Amniotic stem cell (primary cell): ENCODE measurements at regions not wholly inside any gene's neighbourhood (a gene's known extent, or its start where the extent isn't known, plus 50 kb on each side); places are given as distances from the start of the nearest gene placed in this dataset.
A peak's percentile ranks its signal among the peaks of the same experiment; 100 is the strongest.

Experiments
- DNase-seq: peaks from one replicate; lab custom pipeline; 2025; lab: John Stamatoyannopoulos, UW

- DNase-seq = no peak
Measured at GRCh38 chr13:34320084-34320483, 502.1 kb downstream of the RFC3 start.

GRCh38 chr13:34322014-34322742, 504.2 kb downstream of the RFC3 start:
- DNase-seq = no peak

GRCh38 chr13:34322743-34323074, 504.8 kb downstream of the RFC3 start:
- DNase-seq = no peak

- no peak for DNase-seq
Measured at GRCh38 chr13:34335014-34336007, 517.4 kb downstream of the RFC3 start.

- DNase-seq = no peak
Measured at GRCh38 chr13:34338102-34338501, 520.2 kb downstream of the RFC3 start.

GRCh38 chr13:34340534-34340933, 522.6 kb downstream of the RFC3 start:
- no peak for DNase-seq

GRCh38 chr13:34343413-34343940, 525.5 kb downstream of the RFC3 start:
- no peak for DNase-seq

GRCh38 chr13:34344816-34345215, 526.9 kb downstream of the RFC3 start:
- DNase-seq = no peak

- DNase-seq = no peak
Measured at GRCh38 chr13:34345258-34345965, 527.5 kb downstream of the RFC3 start.

- DNase-seq = no peak
Measured at GRCh38 chr13:34346626-34347025, 528.7 kb downstream of the RFC3 start.

GRCh38 chr13:34347784-34348573, 530.0 kb downstream of the RFC3 start:
- no peak for DNase-seq

GRCh38 chr13:34349091-34349722, 531.3 kb downstream of the RFC3 start:
- DNase-seq = peak; percentile 50

GRCh38 chr13:34350671-34351070, 532.7 kb downstream of the RFC3 start:
- no peak for DNase-seq

- DNase-seq = no peak
Measured at GRCh38 chr13:34351134-34351533, 533.2 kb downstream of the RFC3 start.

GRCh38 chr13:34352958-34353357, 535.0 kb downstream of the RFC3 start:
- DNase-seq = no peak

- DNase-seq = no peak
Measured at GRCh38 chr13:34356686-34357434, 538.9 kb downstream of the RFC3 start.

- peak; percentile 62 for DNase-seq
Measured at GRCh38 chr13:34357435-34358232, 539.7 kb downstream of the RFC3 start.

GRCh38 chr13:34358811-34359513, 541.0 kb downstream of the RFC3 start:
- no peak for DNase-seq

- no peak for DNase-seq
Measured at GRCh38 chr13:34360702-34361101, 542.8 kb downstream of the RFC3 start.
